ENCODE measurements at regions not wholly inside any gene's neighbourhood (a gene's known extent, or its start where the extent isn't known, plus 50 kb on each side); places are given as distances from the start of the nearest gene placed in this dataset.

- no peak for TF ChIP-seq POLR2AphosphoS5 (IDR thresholded peaks at IDR 0.05; ENCODE audit: borderline replicate concordance, low read depth, low read length)
- TF ChIP-seq EZH2 (IDR thresholded peaks at IDR 0.05): no peak
Observed at GRCh38 chr7:47074702-47075153, 507.2 kb downstream of the TNS3 start.

Data from SK-N-MC (cell line).